HepG2 (cell line): ENCODE measurements at regions not wholly inside any gene's neighbourhood (a gene's known extent, or its start where the extent isn't known, plus 50 kb on each side); places are given as distances from the start of the nearest gene placed in this dataset.

ENCODE experiments used
- ARNTL ChIP-seq: sonication (generic); formaldehyde crosslinking; IDR thresholded peaks from 2 replicates; pipeline ENCODE4 v1.4.0; 2020; ENCODE audit warnings: mild to moderate bottlenecking, missing genetic modification reagents
- PHF5A ChIP-seq: IDR thresholded peaks from one replicate; pipeline ENCODE4 v1.6.1; 2018; ENCODE audit warnings: low read depth, missing genetic modification reagents; ENCODE audit not compliant: unreplicated experiment
- SMYD3 ChIP-seq: sonication (generic); formaldehyde crosslinking; IDR thresholded peaks from 2 replicates; pipeline ENCODE4 v1.8.1; 2023; ENCODE audit warnings: mild to moderate bottlenecking, missing genetic modification reagents
- SP4 ChIP-seq: sonication (generic); formaldehyde crosslinking; IDR thresholded peaks from 2 replicates; pipeline ENCODE4 v1.8.1; 2023; ENCODE audit warnings: mild to moderate bottlenecking, missing genetic modification reagents
- STAT6 ChIP-seq: sonication (generic); formaldehyde crosslinking; IDR thresholded peaks from 2 replicates; pipeline ENCODE4 v1.4.0; 2020; ENCODE audit warnings: missing genetic modification reagents, mild to moderate bottlenecking, borderline replicate concordance
- ZFP1 ChIP-seq: IDR thresholded peaks from 2 replicates; pipeline ENCODE4 v1.6.1; 2016
- ZNF12 ChIP-seq: sonication (generic); formaldehyde crosslinking; IDR thresholded peaks from 2 replicates; pipeline ENCODE4 v1.5.0; 2020; ENCODE audit warnings: missing genetic modification reagents
- ZNF30 ChIP-seq: sonication (generic); formaldehyde crosslinking; IDR thresholded peaks from 2 replicates; pipeline ENCODE4 v1.5.0; 2020; ENCODE audit warnings: mild to moderate bottlenecking, missing genetic modification reagents
- ZNF629 ChIP-seq: sonication (generic); formaldehyde crosslinking; conservative IDR thresholded peaks from 2 replicates; pipeline ENCODE4 v1.5.0; 2020; ENCODE audit warnings: missing genetic modification reagents
- TF ChIP-seq, protein P1 (sequence below): IDR thresholded peaks from 2 replicates; pipeline ENCODE4 v1.6.1; 2016; ENCODE audit warnings: missing compliant biosample characterization, missing genetic modification reagents, borderline replicate concordance
- TF ChIP-seq, protein P2 (sequence below), 2 experiments: IDR thresholded peaks; 2 replicates each; pipeline ENCODE4 v1.6.1; 2011 to 2012; ENCODE audit warnings: low read length in 2 of 2, borderline replicate concordance in 1 of 2, low read depth in 1 of 2, mild to moderate bottlenecking in 1 of 2, moderate library complexity in 1 of 2
- TF ChIP-seq, protein P3 (sequence below): sonication (generic); formaldehyde crosslinking; IDR thresholded peaks from 2 replicates; pipeline ENCODE4 v1.5.1; 2020; ENCODE audit warnings: missing genetic modification reagents, mild to moderate bottlenecking, borderline replicate concordance

- no peak for TF ChIP-seq ZNF629 (CRISPR knock-in tag)
- no peak for TF ChIP-seq ZNF12
- no peak for TF ChIP-seq SP4
- TF ChIP-seq STAT6, result no peak
- TF ChIP-seq PHF5A (CRISPR knock-in tag), result no peak
- TF ChIP-seq, protein P1, sequence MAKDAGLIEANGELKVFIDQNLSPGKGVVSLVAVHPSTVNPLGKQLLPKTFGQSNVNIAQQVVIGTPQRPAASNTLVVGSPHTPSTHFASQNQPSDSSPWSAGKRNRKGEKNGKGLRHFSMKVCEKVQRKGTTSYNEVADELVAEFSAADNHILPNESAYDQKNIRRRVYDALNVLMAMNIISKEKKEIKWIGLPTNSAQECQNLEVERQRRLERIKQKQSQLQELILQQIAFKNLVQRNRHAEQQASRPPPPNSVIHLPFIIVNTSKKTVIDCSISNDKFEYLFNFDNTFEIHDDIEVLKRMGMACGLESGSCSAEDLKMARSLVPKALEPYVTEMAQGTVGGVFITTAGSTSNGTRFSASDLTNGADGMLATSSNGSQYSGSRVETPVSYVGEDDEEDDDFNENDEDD (CRISPR knock-in tag), result no peak
- no peak for TF ChIP-seq SMYD3 (CRISPR knock-in tag)
- TF ChIP-seq, protein P2, sequence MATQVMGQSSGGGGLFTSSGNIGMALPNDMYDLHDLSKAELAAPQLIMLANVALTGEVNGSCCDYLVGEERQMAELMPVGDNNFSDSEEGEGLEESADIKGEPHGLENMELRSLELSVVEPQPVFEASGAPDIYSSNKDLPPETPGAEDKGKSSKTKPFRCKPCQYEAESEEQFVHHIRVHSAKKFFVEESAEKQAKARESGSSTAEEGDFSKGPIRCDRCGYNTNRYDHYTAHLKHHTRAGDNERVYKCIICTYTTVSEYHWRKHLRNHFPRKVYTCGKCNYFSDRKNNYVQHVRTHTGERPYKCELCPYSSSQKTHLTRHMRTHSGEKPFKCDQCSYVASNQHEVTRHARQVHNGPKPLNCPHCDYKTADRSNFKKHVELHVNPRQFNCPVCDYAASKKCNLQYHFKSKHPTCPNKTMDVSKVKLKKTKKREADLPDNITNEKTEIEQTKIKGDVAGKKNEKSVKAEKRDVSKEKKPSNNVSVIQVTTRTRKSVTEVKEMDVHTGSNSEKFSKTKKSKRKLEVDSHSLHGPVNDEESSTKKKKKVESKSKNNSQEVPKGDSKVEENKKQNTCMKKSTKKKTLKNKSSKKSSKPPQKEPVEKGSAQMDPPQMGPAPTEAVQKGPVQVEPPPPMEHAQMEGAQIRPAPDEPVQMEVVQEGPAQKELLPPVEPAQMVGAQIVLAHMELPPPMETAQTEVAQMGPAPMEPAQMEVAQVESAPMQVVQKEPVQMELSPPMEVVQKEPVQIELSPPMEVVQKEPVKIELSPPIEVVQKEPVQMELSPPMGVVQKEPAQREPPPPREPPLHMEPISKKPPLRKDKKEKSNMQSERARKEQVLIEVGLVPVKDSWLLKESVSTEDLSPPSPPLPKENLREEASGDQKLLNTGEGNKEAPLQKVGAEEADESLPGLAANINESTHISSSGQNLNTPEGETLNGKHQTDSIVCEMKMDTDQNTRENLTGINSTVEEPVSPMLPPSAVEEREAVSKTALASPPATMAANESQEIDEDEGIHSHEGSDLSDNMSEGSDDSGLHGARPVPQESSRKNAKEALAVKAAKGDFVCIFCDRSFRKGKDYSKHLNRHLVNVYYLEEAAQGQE (IDR thresholded peaks at IDR 0.05; ENCODE audit: borderline replicate concordance in 1 of 2, low read depth in 1 of 2, low read length in 2 of 2), result no peak
- no peak for TF ChIP-seq ARNTL (CRISPR knock-in tag)
- TF ChIP-seq ZNF30, result no peak
- TF ChIP-seq, protein P3, sequence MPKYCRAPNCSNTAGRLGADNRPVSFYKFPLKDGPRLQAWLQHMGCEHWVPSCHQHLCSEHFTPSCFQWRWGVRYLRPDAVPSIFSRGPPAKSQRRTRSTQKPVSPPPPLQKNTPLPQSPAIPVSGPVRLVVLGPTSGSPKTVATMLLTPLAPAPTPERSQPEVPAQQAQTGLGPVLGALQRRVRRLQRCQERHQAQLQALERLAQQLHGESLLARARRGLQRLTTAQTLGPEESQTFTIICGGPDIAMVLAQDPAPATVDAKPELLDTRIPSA (CRISPR knock-in tag), result no peak
- no peak for TF ChIP-seq ZFP1
- TF ChIP-seq, all 625 proteins: peak for 0
These were observed 58.1 kb upstream of the SCEL start (continued) for GRCh38 chr13:77477299-77477848.
